ENCODE measurements at regions not wholly inside any gene's neighbourhood (a gene's known extent, or its start where the extent isn't known, plus 50 kb on each side); places are given as distances from the start of the nearest gene placed in this dataset.

DNA sequence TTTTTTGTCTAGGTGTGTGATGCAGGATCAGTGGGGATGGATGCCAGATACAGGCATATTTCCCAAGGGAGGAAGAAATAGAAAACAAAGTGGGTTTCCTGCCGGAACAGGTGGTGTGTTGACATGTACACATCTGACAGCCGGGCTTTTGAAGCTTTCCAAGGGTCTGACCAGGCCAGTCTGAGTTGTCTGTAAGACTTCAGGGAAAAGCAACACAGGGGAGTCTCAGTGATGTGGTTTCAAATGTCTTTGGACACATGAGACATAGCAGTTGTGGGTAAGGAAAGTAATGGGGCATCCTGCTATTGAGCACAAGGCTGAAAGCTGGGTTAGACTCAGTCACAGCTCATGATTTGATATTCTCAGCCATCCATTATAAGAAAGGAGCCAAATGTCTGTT, 274.9 kb downstream of the PIK3R1 start:
- TF ChIP-seq, protein P1, sequence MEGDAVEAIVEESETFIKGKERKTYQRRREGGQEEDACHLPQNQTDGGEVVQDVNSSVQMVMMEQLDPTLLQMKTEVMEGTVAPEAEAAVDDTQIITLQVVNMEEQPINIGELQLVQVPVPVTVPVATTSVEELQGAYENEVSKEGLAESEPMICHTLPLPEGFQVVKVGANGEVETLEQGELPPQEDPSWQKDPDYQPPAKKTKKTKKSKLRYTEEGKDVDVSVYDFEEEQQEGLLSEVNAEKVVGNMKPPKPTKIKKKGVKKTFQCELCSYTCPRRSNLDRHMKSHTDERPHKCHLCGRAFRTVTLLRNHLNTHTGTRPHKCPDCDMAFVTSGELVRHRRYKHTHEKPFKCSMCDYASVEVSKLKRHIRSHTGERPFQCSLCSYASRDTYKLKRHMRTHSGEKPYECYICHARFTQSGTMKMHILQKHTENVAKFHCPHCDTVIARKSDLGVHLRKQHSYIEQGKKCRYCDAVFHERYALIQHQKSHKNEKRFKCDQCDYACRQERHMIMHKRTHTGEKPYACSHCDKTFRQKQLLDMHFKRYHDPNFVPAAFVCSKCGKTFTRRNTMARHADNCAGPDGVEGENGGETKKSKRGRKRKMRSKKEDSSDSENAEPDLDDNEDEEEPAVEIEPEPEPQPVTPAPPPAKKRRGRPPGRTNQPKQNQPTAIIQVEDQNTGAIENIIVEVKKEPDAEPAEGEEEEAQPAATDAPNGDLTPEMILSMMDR (IDR thresholded peaks at IDR 0.05; ENCODE audit: low read depth, low read length, poor library complexity, severe bottlenecking): no peak
- TF ChIP-seq EZH2phosphoT487 (IDR thresholded peaks at IDR 0.05; ENCODE audit: borderline replicate concordance, low read length): no peak

All from DOHH2 (cell line).